AG04449 (cell line): ENCODE measurements at regions not wholly inside any gene's neighbourhood (a gene's known extent, or its start where the extent isn't known, plus 50 kb on each side); places are given as distances from the start of the nearest gene placed in this dataset.

Source experiments
- CTCF ChIA-PET: fragments of 350-600 bp; formaldehyde crosslinking; extraction: SDS; loops from one replicate; lab custom pipeline; 2021; ENCODE audit warnings: antibody characterized with exemption; lab: Yijun Ruan, JAX
- POLR2A ChIA-PET: fragments of 400-600, 350-600 bp; formaldehyde crosslinking; extraction: SDS; loops from one replicate; lab custom pipeline; 2020; ENCODE audit warnings: antibody characterized with exemption, inconsistent platforms; lab: Yijun Ruan, JAX
- DNase-seq: peaks from one replicate; pipeline ENCODE4 v3.0.0-alpha.2; 2010; ENCODE audit warnings: low read depth, low spot score
- H3K4me3 ChIP-seq: 2 replicates; pipeline ENCODE4 v1.5.1; 2011; ENCODE audit warnings: low read depth, mild to moderate bottlenecking, control low read depth, low read length
- TF ChIP-seq, protein P1 (sequence below): IDR thresholded peaks from one replicate; pipeline ENCODE4 v1.5.1; 2011; ENCODE audit warnings: mild to moderate bottlenecking, moderate library complexity, low read length, control low read depth, inconsistent platforms; ENCODE audit not compliant: insufficient read depth; ENCODE audit errors: missing control alignments

DNA sequence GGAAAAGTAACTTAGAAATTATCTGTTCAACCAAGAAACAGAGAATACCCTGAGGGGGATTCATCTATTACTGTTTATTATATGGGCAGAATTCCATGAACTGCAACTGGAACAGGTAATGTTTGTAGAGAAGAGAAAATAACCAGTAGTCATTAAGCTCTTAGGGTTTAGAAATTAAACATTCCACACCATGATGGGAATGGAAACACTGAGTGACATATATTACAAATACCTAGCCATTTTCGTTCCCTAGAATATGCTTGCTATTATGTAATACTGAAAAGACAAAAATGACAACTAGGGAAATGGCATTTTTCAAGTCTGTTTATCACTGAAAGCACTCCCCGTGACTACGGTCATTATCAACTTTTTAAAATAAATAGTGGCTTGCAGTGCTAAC lies 1007.4 kb downstream of the GATA3 start:
- H3K4me3 ChIP-seq, result no peak overlapping the region
- no peak for DNase-seq
- POLR2A ChIA-PET, result no interaction called here
- CTCF ChIA-PET, result no interaction called here
- TF ChIP-seq, protein P1, sequence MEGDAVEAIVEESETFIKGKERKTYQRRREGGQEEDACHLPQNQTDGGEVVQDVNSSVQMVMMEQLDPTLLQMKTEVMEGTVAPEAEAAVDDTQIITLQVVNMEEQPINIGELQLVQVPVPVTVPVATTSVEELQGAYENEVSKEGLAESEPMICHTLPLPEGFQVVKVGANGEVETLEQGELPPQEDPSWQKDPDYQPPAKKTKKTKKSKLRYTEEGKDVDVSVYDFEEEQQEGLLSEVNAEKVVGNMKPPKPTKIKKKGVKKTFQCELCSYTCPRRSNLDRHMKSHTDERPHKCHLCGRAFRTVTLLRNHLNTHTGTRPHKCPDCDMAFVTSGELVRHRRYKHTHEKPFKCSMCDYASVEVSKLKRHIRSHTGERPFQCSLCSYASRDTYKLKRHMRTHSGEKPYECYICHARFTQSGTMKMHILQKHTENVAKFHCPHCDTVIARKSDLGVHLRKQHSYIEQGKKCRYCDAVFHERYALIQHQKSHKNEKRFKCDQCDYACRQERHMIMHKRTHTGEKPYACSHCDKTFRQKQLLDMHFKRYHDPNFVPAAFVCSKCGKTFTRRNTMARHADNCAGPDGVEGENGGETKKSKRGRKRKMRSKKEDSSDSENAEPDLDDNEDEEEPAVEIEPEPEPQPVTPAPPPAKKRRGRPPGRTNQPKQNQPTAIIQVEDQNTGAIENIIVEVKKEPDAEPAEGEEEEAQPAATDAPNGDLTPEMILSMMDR, result no peak

DNA sequence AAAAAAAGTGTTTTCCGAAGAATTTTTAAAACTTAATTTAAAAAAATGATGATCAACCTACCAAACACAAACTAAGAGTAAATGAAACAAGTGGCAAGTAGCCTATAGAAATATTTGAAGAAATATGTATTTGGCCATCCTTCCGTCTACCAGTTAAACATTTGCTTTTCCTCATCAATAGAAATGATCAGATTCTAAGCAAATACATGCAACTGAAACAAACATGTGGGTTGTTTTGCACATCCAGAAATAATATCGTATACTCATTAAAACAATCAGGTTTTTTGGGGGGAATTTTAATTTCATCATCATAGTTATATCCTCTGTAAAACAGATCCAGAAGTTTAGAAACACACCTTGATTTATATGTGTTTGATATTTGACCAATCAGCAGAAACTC lies 1011.7 kb downstream of the GATA3 start:
- POLR2A ChIA-PET, result no interaction called here
- CTCF ChIA-PET, result no interaction called here
- TF ChIP-seq, protein P1, result no peak
- no peak overlapping the region for H3K4me3 ChIP-seq
- DNase-seq, result no peak

DNA sequence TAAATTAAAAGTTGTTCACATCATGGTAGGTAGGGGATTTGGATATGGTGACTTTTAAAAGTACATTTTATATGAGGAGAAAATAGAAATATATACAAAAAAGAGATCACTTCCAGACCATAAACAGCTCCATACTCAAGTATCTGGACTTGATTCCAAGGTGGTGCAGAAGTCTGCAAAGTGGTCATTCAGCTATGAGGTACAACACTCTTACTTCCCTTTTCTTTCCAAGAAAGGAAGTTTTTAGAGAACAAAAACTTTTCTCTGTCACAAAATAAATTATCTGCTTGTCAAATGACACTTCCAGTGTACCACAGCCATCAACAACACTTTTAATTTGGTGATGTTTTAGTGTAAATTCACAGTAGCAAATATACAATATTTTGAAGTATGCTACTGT lies 1013.5 kb downstream of the GATA3 start:
- TF ChIP-seq, protein P1, result no peak
- no peak for DNase-seq
- H3K4me3 ChIP-seq, result no peak overlapping the region
- ChIA-PET POLR2A (no interaction called here), CTCF (no interaction called here)

DNA sequence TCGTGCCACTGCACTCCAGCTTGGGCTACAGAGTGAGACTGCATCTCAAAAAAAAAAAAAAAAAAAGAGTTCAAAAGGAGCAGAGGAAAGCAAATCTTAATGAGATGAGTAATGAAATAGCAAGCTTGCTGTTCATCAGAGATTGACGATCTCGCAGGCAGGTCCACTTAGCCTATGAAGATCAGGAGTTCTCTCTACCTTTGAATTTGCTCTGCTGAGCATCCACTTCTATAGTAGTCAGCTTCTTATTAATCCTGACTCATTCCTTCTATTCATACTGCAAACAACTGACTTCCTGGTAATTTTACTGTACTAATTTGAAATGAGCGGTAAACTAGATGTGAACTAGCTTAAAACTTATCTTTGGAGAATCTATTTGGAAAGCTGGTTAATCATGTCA lies 1014.6 kb downstream of the GATA3 start:
- ChIA-PET CTCF (no interaction called here), POLR2A (no interaction called here)
- no peak overlapping the region for H3K4me3 ChIP-seq
- no peak for DNase-seq
- TF ChIP-seq, protein P1, result no peak

DNA sequence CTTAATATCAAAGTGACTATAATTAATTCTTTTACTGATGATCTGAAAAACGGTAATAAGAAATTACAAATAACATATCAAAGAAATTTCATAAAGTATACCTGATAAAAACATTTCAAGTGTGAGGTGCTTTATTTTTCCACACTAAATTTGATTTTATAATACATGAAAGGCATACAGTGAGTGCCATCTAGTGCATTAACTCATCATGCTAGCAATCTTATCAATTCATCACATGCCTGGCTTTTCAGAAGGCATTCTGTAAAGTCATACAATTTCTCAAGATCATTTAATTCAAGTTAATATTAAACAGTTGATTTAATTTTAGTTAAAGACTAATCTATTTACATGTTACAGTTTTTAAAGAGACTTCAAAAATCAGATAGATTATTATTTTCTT lies 1020.9 kb downstream of the GATA3 start:
- TF ChIP-seq, protein P1, result no peak
- ChIA-PET CTCF (no interaction called here), POLR2A (no interaction called here)
- H3K4me3 ChIP-seq, result no peak overlapping the region
- DNase-seq, result no peak

DNA sequence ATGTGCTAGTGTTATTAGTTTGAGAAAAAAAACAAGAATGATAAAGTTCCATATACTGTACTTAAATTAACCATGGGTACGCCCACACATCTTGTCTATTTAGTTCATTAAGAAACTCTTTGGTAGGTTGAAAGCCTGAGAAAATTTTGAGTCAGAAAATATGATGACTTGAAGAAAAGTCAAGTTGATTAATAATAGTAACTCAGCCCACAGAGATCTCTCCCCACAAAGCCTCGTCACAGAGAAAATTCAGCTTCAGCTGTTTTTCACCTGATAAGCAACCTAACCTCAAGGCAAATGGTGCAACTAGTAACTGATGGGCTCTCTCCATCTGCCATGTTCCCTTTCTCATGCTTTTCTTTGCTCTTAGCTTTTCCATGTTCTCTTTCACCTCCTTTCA lies 1021.6 kb downstream of the GATA3 start:
- ChIA-PET POLR2A (no interaction called here), CTCF (no interaction called here)
- H3K4me3 ChIP-seq, result no peak overlapping the region
- TF ChIP-seq, protein P1, result no peak
- no peak for DNase-seq
